GM12878 (cell line): ENCODE measurements at regions not wholly inside any gene's neighbourhood (a gene's known extent, or its start where the extent isn't known, plus 50 kb on each side); places are given as distances from the start of the nearest gene placed in this dataset.

Experiments used
- MAX ChIP-seq: IDR thresholded peaks from 2 replicates; pipeline ENCODE4 v1.6.1; 2012; ENCODE audit warnings: low read depth, low read length, improper control_type of control experiment
- MYC ChIP-seq: IDR thresholded peaks from 2 replicates; pipeline ENCODE4 v1.6.1; 2011; ENCODE audit warnings: mild to moderate bottlenecking, low read length, moderate library complexity, inconsistent platforms; ENCODE audit not compliant: insufficient read depth, insufficient replicate concordance, insufficient read length, severe bottlenecking
- SREBF1 ChIP-seq: IDR thresholded peaks from 2 replicates; pipeline ENCODE4 v1.6.1; 2012; ENCODE audit warnings: mild to moderate bottlenecking, low read length
- ZBTB11 ChIP-seq: fragments of 450-650 bp; formaldehyde crosslinking; IDR thresholded peaks from 2 replicates; pipeline ENCODE4 v1.5.0; 2022; ENCODE audit warnings: mild to moderate bottlenecking, missing genetic modification characterization
- ZBTB40 ChIP-seq: fragments of 450-650 bp; IDR thresholded peaks from 2 replicates; pipeline ENCODE4 v1.6.1; 2016; ENCODE audit warnings: mild to moderate bottlenecking, moderate library complexity, borderline replicate concordance

GRCh38 chr6:139572001-139572400 is 197.6 kb upstream of the CITED2 start (continued):
- no peak for TF ChIP-seq ZBTB11
- no peak for TF ChIP-seq SREBF1
- no peak for TF ChIP-seq ZBTB40
- no peak for TF ChIP-seq MYC
- TF ChIP-seq MAX, result no peak
- TF ChIP-seq, all 136 proteins: peak for 0
